NCI-H526 treated with DMSO at 0.1 percent for 48 hours (cell line): ENCODE measurements at regions not wholly inside any gene's neighbourhood (a gene's known extent, or its start where the extent isn't known, plus 50 kb on each side); places are given as distances from the start of the nearest gene placed in this dataset.
"Not testable (repeated sequence)": the region's sequence is repeated elsewhere in the genome, so short reads cannot be mapped to it uniquely, and the experiment has no call there.

Experiments used
- DNase-seq: peaks from one replicate; lab custom pipeline; 2025; lab: John Stamatoyannopoulos, UW

GRCh38 chr2:167678158-167678557 lies 569.2 kb downstream of the STK39 start:
- DNase-seq: no peak

- DNase-seq: no peak
Observed at GRCh38 chr2:167675906-167676305, 571.5 kb downstream of the STK39 start.

- no peak for DNase-seq
Observed at GRCh38 chr2:167670588-167670987, 576.8 kb downstream of the STK39 start.

GRCh38 chr2:167653131-167653530 lies 594.3 kb downstream of the STK39 start:
- DNase-seq: no peak

- DNase-seq: no peak
Observed at GRCh38 chr2:167652401-167652800, 595.0 kb downstream of the STK39 start.

- DNase-seq: no peak
Observed at GRCh38 chr2:167651406-167652151, 595.8 kb downstream of the STK39 start.

GRCh38 chr2:167646557-167646956 lies 600.8 kb downstream of the STK39 start:
- no peak for DNase-seq

GRCh38 chr2:167640096-167640495 lies 607.3 kb downstream of the STK39 start:
- DNase-seq: no peak

- no peak for DNase-seq
Observed at GRCh38 chr2:167637741-167638140, 609.7 kb downstream of the STK39 start.

- DNase-seq: not testable (repeated sequence)
Observed at GRCh38 chr2:167632271-167632670, 615.1 kb downstream of the STK39 start.

- DNase-seq: no peak
Observed at GRCh38 chr2:167626961-167627360, 620.4 kb downstream of the STK39 start.

GRCh38 chr2:167626301-167626700 lies 621.1 kb downstream of the STK39 start:
- DNase-seq: no peak

GRCh38 chr2:167616997-167617396 lies 630.4 kb downstream of the STK39 start:
- no peak for DNase-seq

- DNase-seq: no peak
Observed at GRCh38 chr2:167613471-167613870, 633.9 kb downstream of the STK39 start.

GRCh38 chr2:167608487-167608886 lies 638.9 kb downstream of the STK39 start:
- no peak for DNase-seq

- no peak for DNase-seq
Observed at GRCh38 chr2:167607731-167608130, 639.7 kb downstream of the STK39 start.

GRCh38 chr2:167607211-167607610 lies 640.2 kb downstream of the STK39 start:
- DNase-seq: no peak

- DNase-seq: no peak
Observed at GRCh38 chr2:167602122-167602521, 645.3 kb downstream of the STK39 start.

GRCh38 chr2:167599219-167599618 lies 648.2 kb downstream of the STK39 start:
- no peak for DNase-seq

- DNase-seq: no peak
Observed at GRCh38 chr2:167595839-167596471, 651.4 kb downstream of the STK39 start.

- no peak for DNase-seq
Observed at GRCh38 chr2:167595021-167595420, 652.4 kb downstream of the STK39 start.

GRCh38 chr2:167592441-167592840 lies 655.0 kb downstream of the STK39 start:
- no peak for DNase-seq

- DNase-seq: no peak
Observed at GRCh38 chr2:167582619-167583018, 664.8 kb downstream of the STK39 start.
